NCI-H187 treated with DMSO at 0.1 percent for 48 hours (cell line): ENCODE measurements at regions not wholly inside any gene's neighbourhood (a gene's known extent, or its start where the extent isn't known, plus 50 kb on each side); places are given as distances from the start of the nearest gene placed in this dataset.
"Not testable (repeated sequence)": the region's sequence is repeated elsewhere in the genome, so short reads cannot be mapped to it uniquely, and the experiment has no call there.

Experiments used
- DNase-seq: peaks from one replicate; lab custom pipeline; 2025; lab: John Stamatoyannopoulos, UW

GRCh38 chr13:61138857-61139256 lies 276.8 kb downstream of the PCDH20 start:
- no peak for DNase-seq

- no peak for DNase-seq
Observed at GRCh38 chr13:61136515-61136914, 279.1 kb downstream of the PCDH20 start.

- DNase-seq: no peak
Observed at GRCh38 chr13:61136093-61136492, 279.6 kb downstream of the PCDH20 start.

GRCh38 chr13:61135583-61135982 lies 280.1 kb downstream of the PCDH20 start:
- DNase-seq: no peak

GRCh38 chr13:61128850-61129645 lies 286.6 kb downstream of the PCDH20 start:
- no peak for DNase-seq

- DNase-seq: no peak
Observed at GRCh38 chr13:61123538-61124289, 291.9 kb downstream of the PCDH20 start.

GRCh38 chr13:61113140-61113658 lies 302.4 kb downstream of the PCDH20 start:
- DNase-seq: no peak

- DNase-seq: no peak
Observed at GRCh38 chr13:61111529-61111928, 304.1 kb downstream of the PCDH20 start.

- DNase-seq: no peak
Observed at GRCh38 chr13:61110732-61111131, 304.9 kb downstream of the PCDH20 start.

- no peak for DNase-seq
Observed at GRCh38 chr13:61109741-61110140, 305.9 kb downstream of the PCDH20 start.

- no peak for DNase-seq
Observed at GRCh38 chr13:61107989-61108388, 307.7 kb downstream of the PCDH20 start.

GRCh38 chr13:61095885-61096284 lies 319.8 kb downstream of the PCDH20 start:
- DNase-seq: no peak

GRCh38 chr13:61094865-61095264 lies 320.8 kb downstream of the PCDH20 start:
- no peak for DNase-seq

GRCh38 chr13:61089894-61090293 lies 325.8 kb downstream of the PCDH20 start:
- not testable (repeated sequence) for DNase-seq

- no peak for DNase-seq
Observed at GRCh38 chr13:61086087-61086486, 329.6 kb downstream of the PCDH20 start.

GRCh38 chr13:61084988-61085387 lies 330.7 kb downstream of the PCDH20 start:
- DNase-seq: no peak

- DNase-seq: no peak
Observed at GRCh38 chr13:61078976-61079770, 336.5 kb downstream of the PCDH20 start.

GRCh38 chr13:61052175-61052574 lies 363.5 kb downstream of the PCDH20 start:
- no peak for DNase-seq

GRCh38 chr13:61045251-61045650 lies 370.4 kb downstream of the PCDH20 start:
- DNase-seq: no peak

- no peak for DNase-seq
Observed at GRCh38 chr13:61040181-61040580, 375.5 kb downstream of the PCDH20 start.

GRCh38 chr13:61039302-61039701 lies 376.3 kb downstream of the PCDH20 start:
- no peak for DNase-seq

GRCh38 chr13:61036715-61037114 lies 378.9 kb downstream of the PCDH20 start:
- DNase-seq: no peak
